Motor neuron (in vitro differentiated cells): ENCODE measurements at regions not wholly inside any gene's neighbourhood (a gene's known extent, or its start where the extent isn't known, plus 50 kb on each side); places are given as distances from the start of the nearest gene placed in this dataset.

Source experiments
- ATAC-seq, 8 experiments: fragments of 200-7000 bp; cut with Tn5 transposase; replicated peaks in 6 of 8; 2 replicates each; pipeline ENCODE4 v1.8.0; 2021; ENCODE audit warnings: mild to moderate bottlenecking in 8 of 8, moderate library complexity in 8 of 8
- H3K27ac ChIP-seq, 2 donors: fragments of 250-450 bp; sonication (Bioruptor Pico); 2 replicates each; pipeline ENCODE4 v1.9.0; 2021; ENCODE audit warnings: antibody characterized with exemption in 2 of 2, mild to moderate bottlenecking in 2 of 2, moderate library complexity in 1 of 2
- H3K4me1 ChIP-seq, 2 donors: fragments of 250-450 bp; sonication (Bioruptor Pico); replicated peaks in 1 of 2; 2 replicates each; pipeline ENCODE4 v1.6.1; 2021; ENCODE audit warnings: antibody characterized with exemption in 2 of 2, mild to moderate bottlenecking in 2 of 2, moderate library complexity in 1 of 2
- H3K4me3 ChIP-seq, 5 donors: fragments of 250-450 bp; sonication (Bioruptor Pico); 2 replicates each; pipeline ENCODE4 v1.9.0; 2021; ENCODE audit warnings: antibody characterized with exemption in 5 of 5, mild to moderate bottlenecking in 5 of 5, moderate library complexity in 4 of 5
- WGBS, 10 experiments: fragments of 450-650 bp; shearing (Covaris generic); methylation state at CpG; one replicate each; pipeline ENCODE4 v1.0.0; 2022; 5-methylcytosine and 5-hydroxymethylcytosine counted together
- in situ Hi-C, 9 experiments: fragments of 400-800 bp; cut with MboI; loops; one replicate each; pipeline ENCODE4 v1.15.0; 2021; ENCODE audit warnings: low sequenced_read_pairs in 9 of 9, low pct_unique_long_range_greater_than_20kb in 2 of 9; ENCODE audit not compliant: unreplicated experiment in 9 of 9

- in situ Hi-C loops: no loop called here
- 60 to 100% methylated on average over 1 to 2 of the region's 2 CpGs; no CpG with 5 or more reads in 8 of the 10 experiments for WGBS, 10 experiments
- H3K27ac ChIP-seq: no peak overlapping the region
Measured at GRCh38 chrX:36787752-36788151, 220.4 kb upstream of the FAM47C start.

GRCh38 chrX:36803151-36803550, 205.0 kb upstream of the FAM47C start:
- ATAC-seq: no peak
- Histone ChIP-seq H3K4me1 (peaks cover 0 to 9% of the 10 kb centered on the region in 2 donors), H3K4me3 (no peak overlapping the region), H3K27ac (no peak overlapping the region)
- 0 to 100% (median 60%) methylated on average over 1 to 3 of the region's 4 CpGs; no CpG with 5 or more reads in 4 of the 10 experiments for WGBS, 10 experiments
- in situ Hi-C loops: no loop called here

More at GRCh38 chrX:36787752-36788151, 220.4 kb upstream of the FAM47C start:
- Histone ChIP-seq H3K4me1 (no peaks in the 10 kb centered on the region), H3K4me3 (no peak overlapping the region)
- ATAC-seq: peak in 3 of 8 experiments; percentile 60 to 83 (median 75)

- no peak for ATAC-seq
- peaks cover 0 to 9% of the 10 kb centered on the region in 2 donors for H3K4me1 ChIP-seq
- 0 to 65% (median 25%) methylated on average over 1 to 6 of the region's 6 CpGs; no CpG with 5 or more reads in 2 of the 10 experiments for WGBS, 10 experiments
- no peak overlapping the region for H3K27ac ChIP-seq
- H3K4me3 ChIP-seq: no peak overlapping the region
- in situ Hi-C loops: no loop called here
Measured at GRCh38 chrX:36804066-36804465, 204.1 kb upstream of the FAM47C start.

- H3K27ac ChIP-seq: no peak overlapping the region
- WGBS, 10 experiments: 0 to 100% (median 67%) methylated on average over 1 to 3 of the region's 3 CpGs; no CpG with 5 or more reads in 2 of the 10 experiments
- no peak for ATAC-seq
- in situ Hi-C loops: no loop called here
- H3K4me3 ChIP-seq: no peak overlapping the region
- no peaks in the 10 kb centered on the region for H3K4me1 ChIP-seq
Measured at GRCh38 chrX:36844857-36845256, 163.3 kb upstream of the FAM47C start.

- Histone ChIP-seq H3K4me3 (no peak overlapping the region), H3K27ac (no peak overlapping the region), H3K4me1 (no peaks in the 10 kb centered on the region)
- WGBS, 10 experiments: 13 to 100% (median 76%) methylated on average over 1 to 4 of the region's 4 CpGs; no CpG with 5 or more reads in 6 of the 10 experiments
- ATAC-seq: no peak
- in situ Hi-C loops: no loop called here
Measured at GRCh38 chrX:36847496-36847895, 160.7 kb upstream of the FAM47C start.

GRCh38 chrX:36849407-36849806, 158.8 kb upstream of the FAM47C start:
- H3K4me3 ChIP-seq: no peak overlapping the region
- in situ Hi-C loops: no loop called here
- H3K27ac ChIP-seq: no peak overlapping the region
- WGBS, 10 experiments: 0 to 33% (median 3%) methylated on average over 1 to 2 of the region's 2 CpGs; no CpG with 5 or more reads in 6 of the 10 experiments
- ATAC-seq: no peak
- H3K4me1 ChIP-seq: no peaks in the 10 kb centered on the region

GRCh38 chrX:36856849-36857248, 151.3 kb upstream of the FAM47C start:
- no peaks in the 10 kb centered on the region for H3K4me1 ChIP-seq
- 0 to 100% (median 69%) methylated on average over 1 to 3 of the region's 3 CpGs; no CpG with 5 or more reads in 4 of the 10 experiments for WGBS, 10 experiments
- no peak for ATAC-seq
- no peak overlapping the region for H3K27ac ChIP-seq
- no peak overlapping the region for H3K4me3 ChIP-seq
- in situ Hi-C loops: no loop called here

- in situ Hi-C loops: no loop called here
- peak in 1 of 8 experiments; percentile 24 for ATAC-seq
- H3K27ac ChIP-seq: no peak overlapping the region
- peaks cover 0 to 2% of the 10 kb centered on the region in 2 donors for H3K4me1 ChIP-seq
- 14 to 100% (median 68%) methylated on average over 1 to 7 of the region's 7 CpGs; no CpG with 5 or more reads in 7 of the 10 experiments for WGBS, 10 experiments
- no peak overlapping the region for H3K4me3 ChIP-seq
Measured at GRCh38 chrX:36859231-36859630, 148.9 kb upstream of the FAM47C start.

GRCh38 chrX:36861601-36862000, 146.6 kb upstream of the FAM47C start:
- ATAC-seq: no peak
- in situ Hi-C loops: no loop called here
- Histone ChIP-seq H3K4me3 (no peak overlapping the region), H3K27ac (no peak overlapping the region), H3K4me1 (peaks cover 0 to 2% of the 10 kb centered on the region in 2 donors)

- no peak overlapping the region for H3K27ac ChIP-seq
- WGBS, 10 experiments: 0 to 34% (median 0%) methylated on average over 1 to 3 of the region's 3 CpGs; no CpG with 5 or more reads in 3 of the 10 experiments
- ATAC-seq: peak in 6 of 8 experiments; percentile 17 to 57 (median 40)
- in situ Hi-C loops: no loop called here
- peaks cover 0 to 2% of the 10 kb centered on the region in 2 donors for H3K4me1 ChIP-seq
- H3K4me3 ChIP-seq: no peak overlapping the region
Measured at GRCh38 chrX:36867143-36867542, 141.0 kb upstream of the FAM47C start.

- Histone ChIP-seq H3K4me3 (no peak overlapping the region), H3K27ac (no peak overlapping the region), H3K4me1 (no peaks in the 10 kb centered on the region)
- no peak for ATAC-seq
- in situ Hi-C loops: no loop called here
- WGBS, 10 experiments: 20 to 100% (median 40%) methylated on average over 2 to 3 of the region's 3 CpGs; no CpG with 5 or more reads in 6 of the 10 experiments
Measured at GRCh38 chrX:36868592-36868991, 139.6 kb upstream of the FAM47C start.

- WGBS, 10 experiments: 0 to 100% (median 53%) methylated on average over 1 to 2 of the region's 2 CpGs; no CpG with 5 or more reads in 4 of the 10 experiments
- in situ Hi-C loops: no loop called here
Measured at GRCh38 chrX:36869457-36869856, 138.7 kb upstream of the FAM47C start.

GRCh38 chrX:36897690-36898089, 110.5 kb upstream of the FAM47C start:
- WGBS, 10 experiments: 0 to 100% (median 72%) methylated on average over 1 to 3 of the region's 3 CpGs; no CpG with 5 or more reads in 4 of the 10 experiments

More at GRCh38 chrX:36869457-36869856, 138.7 kb upstream of the FAM47C start:
- no peaks in the 10 kb centered on the region for H3K4me1 ChIP-seq
- no peak for ATAC-seq
- no peak overlapping the region for H3K4me3 ChIP-seq
- H3K27ac ChIP-seq: no peak overlapping the region

GRCh38 chrX:36898301-36898700, 109.9 kb upstream of the FAM47C start:
- peak in 2 of 8 experiments; percentile 44 to 69 for ATAC-seq

More at GRCh38 chrX:36897690-36898089, 110.5 kb upstream of the FAM47C start:
- Histone ChIP-seq H3K4me3 (no peak overlapping the region), H3K4me1 (no peaks in the 10 kb centered on the region), H3K27ac (no peak overlapping the region)
- ATAC-seq: no peak
- in situ Hi-C loops: no loop called here

More at GRCh38 chrX:36898301-36898700, 109.9 kb upstream of the FAM47C start:
- WGBS, 10 experiments: 35 to 60% methylated on average over 1 to 3 of the region's 3 CpGs; no CpG with 5 or more reads in 8 of the 10 experiments
- no peaks in the 10 kb centered on the region for H3K4me1 ChIP-seq
- H3K27ac ChIP-seq: no peak overlapping the region
- H3K4me3 ChIP-seq: no peak overlapping the region
- in situ Hi-C loops: no loop called here
